ENCODE measurements at regions not wholly inside any gene's neighbourhood (a gene's known extent, or its start where the extent isn't known, plus 50 kb on each side); places are given as distances from the start of the nearest gene placed in this dataset.

DNA sequence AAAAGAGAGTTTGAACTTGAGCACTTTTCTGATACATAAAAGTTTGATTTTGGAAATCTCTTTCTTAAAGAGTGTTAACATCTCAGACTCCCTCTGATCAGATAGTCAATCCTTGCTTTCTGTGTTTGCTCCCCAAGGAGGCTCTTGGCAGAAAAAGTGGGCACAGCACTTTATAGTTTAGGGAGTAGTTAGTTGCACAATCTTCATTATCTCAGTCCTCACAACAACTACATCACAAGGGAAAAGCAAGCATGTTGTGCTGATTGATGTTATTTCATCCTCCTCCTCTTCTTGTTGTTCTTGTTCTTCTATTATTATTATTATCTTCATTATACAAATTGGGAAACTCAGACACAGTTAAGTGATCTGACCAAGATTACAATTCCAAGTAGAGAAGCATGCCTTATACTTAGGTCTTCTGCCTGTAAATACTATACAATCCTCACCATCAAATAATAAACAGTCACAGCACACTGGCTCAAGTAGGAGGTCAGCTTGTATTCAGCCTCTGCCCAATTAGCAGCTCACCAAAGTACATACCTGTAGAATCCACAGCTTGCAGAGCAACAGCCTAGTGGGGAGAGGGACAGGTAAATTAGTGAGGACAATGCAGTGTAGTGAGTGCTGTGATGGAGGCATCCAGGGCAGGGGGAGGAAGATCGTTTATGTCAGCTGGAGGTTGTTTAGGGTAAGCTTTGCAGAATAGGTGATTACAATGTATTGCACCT is 304.1 kb upstream of the MME start:
- Histone ChIP-seq H3K4me3 (ENCODE audit: insufficient read depth, low read length) (no peak overlapping the region), H3K79me2 (ENCODE audit: insufficient read depth, low read length) (no peaks in the 10 kb centered on the region), H3K4me1 (ENCODE audit: insufficient read depth, low read length) (no peaks in the 10 kb centered on the region), H3K9me3 (ENCODE audit: low read depth, low read length) (no peaks in the 10 kb centered on the region), H3K27ac (ENCODE audit: low read depth, low read length) (no peak overlapping the region), H2AFZ (ENCODE audit: low read length) (no peak overlapping the region), H3K4me2 (ENCODE audit: insufficient read depth, low read length) (no peak overlapping the region), H3K36me3 (ENCODE audit: insufficient read depth, low read length) (no peaks in the 10 kb centered on the region), H4K20me1 (ENCODE audit: insufficient read depth, low read length) (no peaks in the 10 kb centered on the region), H3K27me3 (ENCODE audit: insufficient read depth, low read length) (no peaks in the 10 kb centered on the region)
- DNase-seq (ENCODE audit: insufficient read length, low spot score, missing footprints), result no peak
- TF ChIP-seq, protein P1, sequence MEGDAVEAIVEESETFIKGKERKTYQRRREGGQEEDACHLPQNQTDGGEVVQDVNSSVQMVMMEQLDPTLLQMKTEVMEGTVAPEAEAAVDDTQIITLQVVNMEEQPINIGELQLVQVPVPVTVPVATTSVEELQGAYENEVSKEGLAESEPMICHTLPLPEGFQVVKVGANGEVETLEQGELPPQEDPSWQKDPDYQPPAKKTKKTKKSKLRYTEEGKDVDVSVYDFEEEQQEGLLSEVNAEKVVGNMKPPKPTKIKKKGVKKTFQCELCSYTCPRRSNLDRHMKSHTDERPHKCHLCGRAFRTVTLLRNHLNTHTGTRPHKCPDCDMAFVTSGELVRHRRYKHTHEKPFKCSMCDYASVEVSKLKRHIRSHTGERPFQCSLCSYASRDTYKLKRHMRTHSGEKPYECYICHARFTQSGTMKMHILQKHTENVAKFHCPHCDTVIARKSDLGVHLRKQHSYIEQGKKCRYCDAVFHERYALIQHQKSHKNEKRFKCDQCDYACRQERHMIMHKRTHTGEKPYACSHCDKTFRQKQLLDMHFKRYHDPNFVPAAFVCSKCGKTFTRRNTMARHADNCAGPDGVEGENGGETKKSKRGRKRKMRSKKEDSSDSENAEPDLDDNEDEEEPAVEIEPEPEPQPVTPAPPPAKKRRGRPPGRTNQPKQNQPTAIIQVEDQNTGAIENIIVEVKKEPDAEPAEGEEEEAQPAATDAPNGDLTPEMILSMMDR (IDR thresholded peaks at IDR 0.05; ENCODE audit: extremely low read depth, low read depth, low read length), result no peak

GRCh38 chr3:154766765-154767503 is 313.2 kb upstream of the MME start:
- no peak overlapping the region for H3K4me2 ChIP-seq (ENCODE audit: insufficient read depth, low read length)
- H3K27me3 ChIP-seq (ENCODE audit: insufficient read depth, low read length), result no peaks in the 10 kb centered on the region
- DNase-seq (ENCODE audit: insufficient read length, low spot score, missing footprints), result no peak
- H2AFZ ChIP-seq (ENCODE audit: low read length), result no peak overlapping the region
- no peaks in the 10 kb centered on the region for H3K36me3 ChIP-seq (ENCODE audit: insufficient read depth, low read length)
- H3K4me1 ChIP-seq (ENCODE audit: insufficient read depth, low read length), result no peaks in the 10 kb centered on the region
- H3K9me3 ChIP-seq (ENCODE audit: low read depth, low read length), result no peaks in the 10 kb centered on the region
- no peak overlapping the region for H3K27ac ChIP-seq (ENCODE audit: low read depth, low read length)
- H3K4me3 ChIP-seq (ENCODE audit: insufficient read depth, low read length), result no peak overlapping the region
- TF ChIP-seq, protein P1 (IDR thresholded peaks at IDR 0.05; ENCODE audit: extremely low read depth, low read depth, low read length), result no peak
- no peaks in the 10 kb centered on the region for H3K79me2 ChIP-seq (ENCODE audit: insufficient read depth, low read length)
- no peaks in the 10 kb centered on the region for H4K20me1 ChIP-seq (ENCODE audit: insufficient read depth, low read length)

DNA sequence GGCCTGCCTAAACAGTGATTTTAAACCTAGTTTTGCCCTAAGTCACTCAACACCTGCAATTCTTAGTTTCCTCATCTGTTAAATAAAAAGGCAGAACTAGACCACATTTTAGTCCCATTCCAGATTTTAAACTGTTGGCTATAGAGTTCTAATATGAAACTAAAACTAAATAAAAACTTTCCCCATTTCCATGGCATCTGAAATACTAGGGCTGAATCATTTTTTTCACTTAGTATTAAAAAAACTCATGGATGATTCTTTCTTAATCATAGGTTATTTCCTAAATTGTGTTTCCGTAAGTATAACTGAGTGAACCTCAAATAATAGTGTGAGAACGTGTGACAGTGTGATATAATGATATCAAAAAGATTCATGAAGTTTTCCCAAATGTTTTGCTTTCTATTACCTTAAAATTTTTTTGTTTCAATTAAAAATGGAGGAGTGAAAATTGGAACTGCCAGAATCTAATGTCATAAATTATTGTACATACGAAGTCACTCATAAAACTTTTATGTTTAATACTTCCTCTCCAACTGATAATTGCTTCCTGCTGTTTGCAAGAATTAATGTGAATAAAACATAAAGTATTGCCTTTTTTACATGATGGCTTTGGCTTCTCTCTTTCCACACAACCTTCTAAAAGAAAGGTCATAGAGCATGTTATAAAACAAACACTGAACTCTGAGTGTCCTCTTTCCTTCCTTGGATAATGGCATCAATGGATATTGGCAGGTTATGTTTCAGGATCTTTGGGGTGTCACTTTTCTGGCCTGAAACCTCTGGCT is 315.1 kb upstream of the MME start:
- TF ChIP-seq, protein P1 (IDR thresholded peaks at IDR 0.05; ENCODE audit: extremely low read depth, low read depth, low read length), result no peak
- H3K4me1 ChIP-seq (ENCODE audit: insufficient read depth, low read length), result no peaks in the 10 kb centered on the region
- H3K4me2 ChIP-seq (ENCODE audit: insufficient read depth, low read length), result no peak overlapping the region
- H3K9me3 ChIP-seq (ENCODE audit: low read depth, low read length), result no peaks in the 10 kb centered on the region
- H2AFZ ChIP-seq (ENCODE audit: low read length), result peak overlapping the region; percentile 37
- no peaks in the 10 kb centered on the region for H3K27me3 ChIP-seq (ENCODE audit: insufficient read depth, low read length)
- DNase-seq (ENCODE audit: insufficient read length, low spot score, missing footprints), result peak; percentile 43
- H4K20me1 ChIP-seq (ENCODE audit: insufficient read depth, low read length), result no peaks in the 10 kb centered on the region
- no peak overlapping the region for H3K27ac ChIP-seq (ENCODE audit: low read depth, low read length)
- no peaks in the 10 kb centered on the region for H3K79me2 ChIP-seq (ENCODE audit: insufficient read depth, low read length)
- H3K4me3 ChIP-seq (ENCODE audit: insufficient read depth, low read length), result no peak overlapping the region
- H3K36me3 ChIP-seq (ENCODE audit: insufficient read depth, low read length), result no peaks in the 10 kb centered on the region

- no peaks in the 10 kb centered on the region for H4K20me1 ChIP-seq (ENCODE audit: insufficient read depth, low read length)
- no peak overlapping the region for H3K4me3 ChIP-seq (ENCODE audit: insufficient read depth, low read length)
- H3K79me2 ChIP-seq (ENCODE audit: insufficient read depth, low read length), result no peaks in the 10 kb centered on the region
- no peak overlapping the region for H3K27ac ChIP-seq (ENCODE audit: low read depth, low read length)
- no peaks in the 10 kb centered on the region for H3K9me3 ChIP-seq (ENCODE audit: low read depth, low read length)
- H2AFZ ChIP-seq (ENCODE audit: low read length), result no peak overlapping the region
- no peaks in the 10 kb centered on the region for H3K27me3 ChIP-seq (ENCODE audit: insufficient read depth, low read length)
- no peaks in the 10 kb centered on the region for H3K4me1 ChIP-seq (ENCODE audit: insufficient read depth, low read length)
- TF ChIP-seq, protein P1 (IDR thresholded peaks at IDR 0.05; ENCODE audit: extremely low read depth, low read depth, low read length), result no peak
- no peak for DNase-seq (ENCODE audit: insufficient read length, low spot score, missing footprints)
- H3K36me3 ChIP-seq (ENCODE audit: insufficient read depth, low read length), result no peaks in the 10 kb centered on the region
- no peak overlapping the region for H3K4me2 ChIP-seq (ENCODE audit: insufficient read depth, low read length)
These were observed 317.6 kb upstream of the MME start for GRCh38 chr3:154762486-154762885.
